ENCODE measurements at regions not wholly inside any gene's neighbourhood (a gene's known extent, or its start where the extent isn't known, plus 50 kb on each side); places are given as distances from the start of the nearest gene placed in this dataset.
A peak's percentile ranks its signal among the peaks of the same experiment; 100 is the strongest.

DNA sequence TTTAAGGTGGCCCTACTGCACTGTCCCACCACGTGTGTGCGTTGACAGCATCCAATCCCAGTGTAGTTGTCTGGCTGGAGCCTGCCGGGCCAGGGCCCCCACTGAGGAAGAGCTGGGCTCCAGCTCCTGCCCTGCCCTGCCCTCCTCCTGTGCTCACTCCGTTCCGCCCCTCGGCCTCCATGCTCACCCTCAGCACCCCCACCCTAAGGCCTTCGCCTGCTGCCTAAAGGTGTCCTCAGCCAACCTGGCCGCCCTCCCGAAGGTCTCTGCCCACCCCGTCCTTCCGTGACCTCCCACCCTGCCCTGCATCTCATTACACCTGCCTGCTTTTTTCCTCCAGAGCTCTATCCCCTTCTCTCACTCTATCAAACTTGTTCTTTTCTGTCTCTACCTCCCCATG is 118.0 kb downstream of the TPRA1 start:
- Histone ChIP-seq H3K23ac (ENCODE audit: low read length in 2 of 2) (no peak overlapping the region), H2AFZ (ENCODE audit: low read depth, low read length) (no peak overlapping the region), H4K8ac (ENCODE audit: low read length) (no peak overlapping the region), H3K14ac (ENCODE audit: low read length in 2 of 2) (peak overlapping the region in 1 of 2 experiments; percentile 49), H3K4me3 (ENCODE audit: insufficient read depth in 1 of 2, low read depth in 1 of 2, low read length in 2 of 2) (peak overlapping the region in 1 of 2 experiments; percentile 37), H2BK12ac (ENCODE audit: low read length in 2 of 2) (no peak overlapping the region), H2BK120ac (ENCODE audit: low read depth, low read length) (no peak overlapping the region), H3K36me3 (ENCODE audit: control insufficient read depth in 1 of 2, insufficient read depth in 2 of 2, low read depth in 1 of 2, low read length in 2 of 2) (no peaks in the 10 kb centered on the region), H3K9me3 (ENCODE audit: control insufficient read depth, low read length) (no peaks in the 10 kb centered on the region), H3K4me2 (ENCODE audit: low read length, poor library complexity, severe bottlenecking) (no peak overlapping the region), H2AK5ac (ENCODE audit: low read length, severe bottlenecking) (no peak overlapping the region), H2BK5ac (ENCODE audit: low read depth, low read length, poor library complexity, severe bottlenecking) (no peak overlapping the region), H3K9ac (ENCODE audit: low read length) (no peak overlapping the region), H3K79me1 (replicated peaks; ENCODE audit: low read length, poor library complexity, severe bottlenecking) (no peaks in the 10 kb centered on the region), H4K91ac (ENCODE audit: low read length) (no peak overlapping the region), H3K18ac (ENCODE audit: low read depth in 1 of 2, low read length in 2 of 2) (no peak overlapping the region), H3K4me1 (ENCODE audit: control insufficient read depth, insufficient read depth, low read depth, low read length) (no peaks in the 10 kb centered on the region), H3K4ac (ENCODE audit: low read depth in 1 of 2, low read length in 2 of 2) (no peak overlapping the region), H3K27ac (ENCODE audit: low read length, poor library complexity, severe bottlenecking) (no peak overlapping the region), H2BK15ac (ENCODE audit: low read depth, poor library complexity, severe bottlenecking) (no peak overlapping the region), H3K27me3 (ENCODE audit: control insufficient read depth in 1 of 2, insufficient read depth in 1 of 2, low read length in 2 of 2) (peaks cover 15 to 60% of the 10 kb centered on the region in 2 experiments)
- WGBS: 81% methylated on average over 11 of the region's 11 CpGs
- no peak for DNase-seq

- Histone ChIP-seq H2AK5ac (ENCODE audit: low read length, severe bottlenecking) (no peak overlapping the region), H3K9me3 (ENCODE audit: control insufficient read depth, low read length) (no peaks in the 10 kb centered on the region), H4K8ac (ENCODE audit: low read length) (no peak overlapping the region), H3K4me1 (ENCODE audit: control insufficient read depth, insufficient read depth, low read depth, low read length) (no peaks in the 10 kb centered on the region), H2BK15ac (ENCODE audit: low read depth, poor library complexity, severe bottlenecking) (no peak overlapping the region), H2BK120ac (ENCODE audit: low read depth, low read length) (no peak overlapping the region), H2AFZ (ENCODE audit: low read depth, low read length) (no peak overlapping the region), H3K36me3 (ENCODE audit: control insufficient read depth in 1 of 2, insufficient read depth in 2 of 2, low read depth in 1 of 2, low read length in 2 of 2) (no peaks in the 10 kb centered on the region), H3K4me3 (ENCODE audit: insufficient read depth in 1 of 2, low read depth in 1 of 2, low read length in 2 of 2) (no peak overlapping the region), H3K79me1 (replicated peaks; ENCODE audit: low read length, poor library complexity, severe bottlenecking) (no peaks in the 10 kb centered on the region), H3K23ac (ENCODE audit: low read length in 2 of 2) (no peak overlapping the region), H3K14ac (ENCODE audit: low read length in 2 of 2) (no peak overlapping the region), H4K91ac (ENCODE audit: low read length) (no peak overlapping the region), H3K9ac (ENCODE audit: low read length) (no peak overlapping the region), H3K4ac (ENCODE audit: low read depth in 1 of 2, low read length in 2 of 2) (no peak overlapping the region), H3K27ac (ENCODE audit: low read length, poor library complexity, severe bottlenecking) (no peak overlapping the region), H2BK5ac (ENCODE audit: low read depth, low read length, poor library complexity, severe bottlenecking) (no peak overlapping the region), H3K18ac (ENCODE audit: low read depth in 1 of 2, low read length in 2 of 2) (no peak overlapping the region), H3K27me3 (ENCODE audit: control insufficient read depth in 1 of 2, insufficient read depth in 1 of 2, low read length in 2 of 2) (peaks cover 10 to 54% of the 10 kb centered on the region in 2 experiments), H3K4me2 (ENCODE audit: low read length, poor library complexity, severe bottlenecking) (no peak overlapping the region), H2BK12ac (ENCODE audit: low read length in 2 of 2) (no peak overlapping the region)
- 70% methylated on average over 5 of the region's 5 CpGs for WGBS
- DNase-seq: no peak
Observed at GRCh38 chr3:127471142-127471541, 119.4 kb downstream of the TPRA1 start.

GRCh38 chr3:127469760-127470159 is 120.8 kb downstream of the TPRA1 start:
- H2BK120ac ChIP-seq (ENCODE audit: low read depth, low read length): no peak overlapping the region
- no peak overlapping the region for H2BK5ac ChIP-seq (ENCODE audit: low read depth, low read length, poor library complexity, severe bottlenecking)
- no peak overlapping the region for H4K91ac ChIP-seq (ENCODE audit: low read length)
- peaks cover 11 to 53% of the 10 kb centered on the region in 2 experiments for H3K27me3 ChIP-seq (ENCODE audit: control insufficient read depth in 1 of 2, insufficient read depth in 1 of 2, low read length in 2 of 2)
- no peaks in the 10 kb centered on the region for H3K4me1 ChIP-seq (ENCODE audit: control insufficient read depth, insufficient read depth, low read depth, low read length)
- no peak overlapping the region for H2AFZ ChIP-seq (ENCODE audit: low read depth, low read length)
- 73% methylated on average over 9 of the region's 9 CpGs for WGBS
- H3K14ac ChIP-seq (ENCODE audit: low read length in 2 of 2): no peak overlapping the region
- H3K4me2 ChIP-seq (ENCODE audit: low read length, poor library complexity, severe bottlenecking): no peak overlapping the region
- H3K4ac ChIP-seq (ENCODE audit: low read depth in 1 of 2, low read length in 2 of 2): no peak overlapping the region
- H3K4me3 ChIP-seq (ENCODE audit: insufficient read depth in 1 of 2, low read depth in 1 of 2, low read length in 2 of 2): no peak overlapping the region
- no peak for DNase-seq
- no peaks in the 10 kb centered on the region for H3K36me3 ChIP-seq (ENCODE audit: control insufficient read depth in 1 of 2, insufficient read depth in 2 of 2, low read depth in 1 of 2, low read length in 2 of 2)
- no peak overlapping the region for H3K9ac ChIP-seq (ENCODE audit: low read length)
- H3K27ac ChIP-seq (ENCODE audit: low read length, poor library complexity, severe bottlenecking): no peak overlapping the region
- H2BK12ac ChIP-seq (ENCODE audit: low read length in 2 of 2): no peak overlapping the region
- no peak overlapping the region for H2AK5ac ChIP-seq (ENCODE audit: low read length, severe bottlenecking)
- no peak overlapping the region for H3K18ac ChIP-seq (ENCODE audit: low read depth in 1 of 2, low read length in 2 of 2)
- H3K79me1 ChIP-seq (replicated peaks; ENCODE audit: low read length, poor library complexity, severe bottlenecking): no peaks in the 10 kb centered on the region
- H3K23ac ChIP-seq (ENCODE audit: low read length in 2 of 2): no peak overlapping the region
- H2BK15ac ChIP-seq (ENCODE audit: low read depth, poor library complexity, severe bottlenecking): no peak overlapping the region
- H4K8ac ChIP-seq (ENCODE audit: low read length): no peak overlapping the region
- no peaks in the 10 kb centered on the region for H3K9me3 ChIP-seq (ENCODE audit: control insufficient read depth, low read length)

DNA sequence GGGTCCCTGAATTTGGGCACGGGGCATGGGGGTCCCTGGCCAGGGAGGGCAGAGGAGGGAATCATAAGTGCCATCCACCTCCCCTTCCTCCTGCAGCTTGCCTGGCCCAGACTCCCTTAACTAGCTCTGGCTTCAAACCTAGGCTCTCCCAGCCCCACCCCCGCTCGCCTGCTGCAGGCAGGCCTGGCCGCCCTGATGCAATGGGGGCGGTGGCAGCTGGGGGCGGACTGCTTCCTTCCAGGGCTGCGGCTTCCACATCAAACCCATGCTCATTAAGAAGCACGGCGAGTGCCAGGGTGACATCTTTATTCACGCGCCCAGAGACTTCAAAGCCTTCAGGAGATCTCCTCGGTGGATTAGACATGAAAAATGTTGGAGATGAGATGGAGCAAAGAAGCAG is 123.1 kb downstream of the TPRA1 start:
- Histone ChIP-seq H3K4ac (ENCODE audit: low read depth in 1 of 2, low read length in 2 of 2) (no peak overlapping the region), H2BK120ac (ENCODE audit: low read depth, low read length) (no peak overlapping the region)
- 48% methylated on average over 11 of the region's 12 CpGs for WGBS

More for the DNA sequence above, 123.1 kb downstream of the TPRA1 start:
- Histone ChIP-seq H3K4me2 (ENCODE audit: low read length, poor library complexity, severe bottlenecking) (no peak overlapping the region), H4K91ac (ENCODE audit: low read length) (no peak overlapping the region), H3K9ac (ENCODE audit: low read length) (no peak overlapping the region), H3K4me1 (ENCODE audit: control insufficient read depth, insufficient read depth, low read depth, low read length) (no peaks in the 10 kb centered on the region), H2BK12ac (ENCODE audit: low read length in 2 of 2) (no peak overlapping the region), H2BK15ac (ENCODE audit: low read depth, poor library complexity, severe bottlenecking) (no peak overlapping the region), H2AFZ (ENCODE audit: low read depth, low read length) (no peak overlapping the region), H2BK5ac (ENCODE audit: low read depth, low read length, poor library complexity, severe bottlenecking) (no peak overlapping the region), H3K18ac (ENCODE audit: low read depth in 1 of 2, low read length in 2 of 2) (no peak overlapping the region), H3K4me3 (ENCODE audit: insufficient read depth in 1 of 2, low read depth in 1 of 2, low read length in 2 of 2) (no peak overlapping the region), H3K9me3 (ENCODE audit: control insufficient read depth, low read length) (no peaks in the 10 kb centered on the region), H3K79me1 (replicated peaks; ENCODE audit: low read length, poor library complexity, severe bottlenecking) (no peaks in the 10 kb centered on the region), H3K23ac (ENCODE audit: low read length in 2 of 2) (no peak overlapping the region), H3K36me3 (ENCODE audit: control insufficient read depth in 1 of 2, insufficient read depth in 2 of 2, low read depth in 1 of 2, low read length in 2 of 2) (no peaks in the 10 kb centered on the region), H4K8ac (ENCODE audit: low read length) (no peak overlapping the region), H3K14ac (ENCODE audit: low read length in 2 of 2) (no peak overlapping the region), H3K27me3 (ENCODE audit: control insufficient read depth in 1 of 2, insufficient read depth in 1 of 2, low read length in 2 of 2) (peaks cover 9 to 50% of the 10 kb centered on the region in 2 experiments), H2AK5ac (ENCODE audit: low read length, severe bottlenecking) (no peak overlapping the region), H3K27ac (ENCODE audit: low read length, poor library complexity, severe bottlenecking) (no peak overlapping the region)
- DNase-seq: no peak
